ENCODE measurements at regions not wholly inside any gene's neighbourhood (a gene's known extent, or its start where the extent isn't known, plus 50 kb on each side); places are given as distances from the start of the nearest gene placed in this dataset.

DNA sequence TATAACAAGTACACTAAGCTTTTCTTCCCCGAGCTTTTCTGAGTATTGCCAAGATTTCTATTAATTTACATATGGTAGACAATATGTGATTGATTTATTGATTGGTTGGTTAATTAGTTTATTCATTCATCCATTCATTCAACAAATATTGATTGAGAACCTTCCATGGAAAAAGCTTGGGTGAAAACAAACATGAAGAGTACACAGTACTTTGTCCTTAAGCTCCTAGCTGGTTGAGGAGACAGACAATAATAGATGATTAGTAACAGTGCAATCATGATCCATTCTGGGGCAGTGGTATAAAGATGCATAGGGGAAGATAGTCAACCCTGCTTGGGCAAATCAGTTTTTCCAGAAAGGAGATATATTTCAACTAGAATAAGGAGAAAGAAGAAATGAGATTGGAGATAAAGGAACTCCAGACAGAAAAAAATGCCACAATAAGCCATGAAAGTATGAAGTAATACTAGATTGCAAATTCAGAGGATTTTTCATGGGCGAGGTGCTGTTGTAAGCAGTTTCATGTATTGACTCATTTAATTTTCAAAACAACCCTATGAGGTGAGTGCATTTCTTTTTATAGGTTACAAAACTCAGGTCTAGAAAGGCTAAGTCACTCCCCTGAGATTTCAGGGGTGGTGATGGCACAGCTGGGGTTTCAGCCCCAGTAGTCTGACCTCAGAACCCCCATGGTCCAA lies 129.5 kb downstream of the RND3 start:
- ChIA-PET POLR2A (interaction anchor here (0.6 kb wide), 1 partner anchor 234 kb away, joined by 3 read pairs; no protein-coding TSS in a partner anchor), CTCF (ENCODE audit: low intra/inter-chr PET ratio) (no interaction called here)
- no TSS peak for BruUV-seq (replicated peaks)
- H2AFZ ChIP-seq (ENCODE audit: low read depth, low read length) = no peak overlapping the region
- FAIRE-seq = no peak
- H3K9ac ChIP-seq (ENCODE audit: insufficient read depth in 1 of 2, low read depth in 2 of 2, low read length in 2 of 2) = no peak overlapping the region
- H3K9me1 ChIP-seq (ENCODE audit: control insufficient read depth, insufficient read depth, low read length) = no peaks in the 10 kb centered on the region
- no peak overlapping the region for H3K4me2 ChIP-seq (ENCODE audit: insufficient read depth, low read length)
- no peak for ATAC-seq
- H3K4me3 ChIP-seq = no peak overlapping the region
- no peaks in the 10 kb centered on the region for H3K9me3 ChIP-seq (replicated peaks; ENCODE audit: control insufficient read depth, insufficient read depth, low read depth, low read length)
- intact Hi-C loops (cut with micrococcal nuclease) = no loop called here
- H3K27me3 ChIP-seq (ENCODE audit: control insufficient read depth in 2 of 2, insufficient read depth in 2 of 2, low read length in 2 of 2) = no peaks in the 10 kb centered on the region
- no peaks in the 10 kb centered on the region for H3K79me2 ChIP-seq (ENCODE audit: control insufficient read depth, insufficient read depth, low read length)
- H3K27ac ChIP-seq (ENCODE audit: extremely low read depth, low read depth, low read length) = no peak overlapping the region
- no peak for DNase-seq (ENCODE audit: extremely low read depth in 1 of 4, low spot score in 3 of 4)
- TF ChIP-seq POU5F1 (IDR thresholded peaks at IDR 0.05; ENCODE audit: borderline replicate concordance, low read depth, low read length, partially characterized antibody) (no peak), ZNF445 (CRISPR knock-in tag; IDR thresholded peaks at IDR 0.05; ENCODE audit: low read depth) (no peak)
- TF ChIP-seq, protein P1, sequence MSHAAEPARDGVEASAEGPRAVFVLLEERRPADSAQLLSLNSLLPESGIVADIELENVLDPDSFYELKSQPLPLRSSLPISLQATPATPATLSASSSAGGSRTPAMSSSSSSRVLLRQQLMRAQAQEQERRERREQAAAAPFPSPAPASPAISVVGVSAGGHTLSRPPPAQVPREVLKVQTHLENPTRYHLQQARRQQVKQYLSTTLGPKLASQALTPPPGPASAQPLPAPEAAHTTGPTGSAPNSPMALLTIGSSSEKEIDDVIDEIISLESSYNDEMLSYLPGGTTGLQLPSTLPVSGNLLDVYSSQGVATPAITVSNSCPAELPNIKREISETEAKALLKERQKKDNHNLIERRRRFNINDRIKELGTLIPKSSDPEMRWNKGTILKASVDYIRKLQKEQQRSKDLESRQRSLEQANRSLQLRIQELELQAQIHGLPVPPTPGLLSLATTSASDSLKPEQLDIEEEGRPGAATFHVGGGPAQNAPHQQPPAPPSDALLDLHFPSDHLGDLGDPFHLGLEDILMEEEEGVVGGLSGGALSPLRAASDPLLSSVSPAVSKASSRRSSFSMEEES (CRISPR knock-in tag; IDR thresholded peaks at IDR 0.05) = no peak
- in situ Hi-C loops (cut with MboI) = no loop called here
- no peaks in the 10 kb centered on the region for H4K20me1 ChIP-seq (replicated peaks; ENCODE audit: control insufficient read depth, insufficient read depth, low read length)
- H3K36me3 ChIP-seq (ENCODE audit: control insufficient read depth, insufficient read depth, low read length) = no peaks in the 10 kb centered on the region
- no peaks in the 10 kb centered on the region for H3K4me1 ChIP-seq (replicated peaks in 1 of 2; ENCODE audit: control insufficient read depth in 2 of 2, insufficient read depth in 2 of 2, low read length in 2 of 2)
- 0% methylated on average over 2 of the region's 2 CpGs for WGBS (ENCODE audit: insufficient coverage, low coverage, missing lambda C conversion rate)

GRCh38 chr2:150355440-150355839 lies 132.0 kb downstream of the RND3 start:
- ATAC-seq = no peak
- H3K79me2 ChIP-seq (ENCODE audit: control insufficient read depth, insufficient read depth, low read length) = no peaks in the 10 kb centered on the region
- no peaks in the 10 kb centered on the region for H3K36me3 ChIP-seq (ENCODE audit: control insufficient read depth, insufficient read depth, low read length)
- WGBS (ENCODE audit: insufficient coverage, low coverage, missing lambda C conversion rate) = 0% methylated on average over 2 of the region's 2 CpGs
- H3K9me1 ChIP-seq (ENCODE audit: control insufficient read depth, insufficient read depth, low read length) = no peaks in the 10 kb centered on the region
- no peaks in the 10 kb centered on the region for H4K20me1 ChIP-seq (replicated peaks; ENCODE audit: control insufficient read depth, insufficient read depth, low read length)
- CTCF ChIA-PET (ENCODE audit: low intra/inter-chr PET ratio) = no interaction called here
- intact Hi-C loops (cut with micrococcal nuclease) = no loop called here
- H3K27me3 ChIP-seq (ENCODE audit: control insufficient read depth in 2 of 2, insufficient read depth in 2 of 2, low read length in 2 of 2) = no peaks in the 10 kb centered on the region
- POLR2A ChIA-PET = no interaction called here
- no TSS peak for BruUV-seq (replicated peaks)
- in situ Hi-C loops (cut with MboI) = no loop called here
- no peak overlapping the region for H3K9ac ChIP-seq (ENCODE audit: insufficient read depth in 1 of 2, low read depth in 2 of 2, low read length in 2 of 2)
- no peak overlapping the region for H3K4me2 ChIP-seq (ENCODE audit: insufficient read depth, low read length)
- FAIRE-seq = no peak
- H3K9me3 ChIP-seq (replicated peaks; ENCODE audit: control insufficient read depth, insufficient read depth, low read depth, low read length) = no peaks in the 10 kb centered on the region; the same call in 1 of the 2 replicates
- H3K4me1 ChIP-seq (replicated peaks in 1 of 2; ENCODE audit: control insufficient read depth in 2 of 2, insufficient read depth in 2 of 2, low read length in 2 of 2) = no peaks in the 10 kb centered on the region
- no peak for DNase-seq (ENCODE audit: extremely low read depth in 1 of 4, low spot score in 3 of 4)
- H2AFZ ChIP-seq (ENCODE audit: low read depth, low read length) = no peak overlapping the region
- H3K4me3 ChIP-seq = no peak overlapping the region
- H3K27ac ChIP-seq (ENCODE audit: extremely low read depth, low read depth, low read length) = no peak overlapping the region
- no peak for TF ChIP-seq PHB2 (IDR thresholded peaks at IDR 0.05; ENCODE audit: low read depth)
- TF ChIP-seq NFE2L1 (tag; IDR thresholded peaks at IDR 0.05; ENCODE audit: borderline replicate concordance, low read depth) = no peak
- TF ChIP-seq PHF20 (IDR thresholded peaks at IDR 0.05; ENCODE audit: partially characterized antibody) = no peak
- no peak for TF ChIP-seq CBFB (CRISPR knock-in tag; IDR thresholded peaks at IDR 0.05)
- TF ChIP-seq SLC30A9 (CRISPR knock-in tag; IDR thresholded peaks at IDR 0.05) = no peak
- no peak for TF ChIP-seq CC2D1A (IDR thresholded peaks at IDR 0.05)
- TF ChIP-seq CHD1 (IDR thresholded peaks at IDR 0.05; ENCODE audit: low read length) = no peak
- TF ChIP-seq CBX3 (IDR thresholded peaks at IDR 0.05; ENCODE audit: borderline replicate concordance in 1 of 2, low read length in 2 of 2) = no peak
- TF ChIP-seq CREB1 (IDR thresholded peaks at IDR 0.05) = no peak
- no peak for TF ChIP-seq CREB1 (CRISPR knock-in tag; IDR thresholded peaks at IDR 0.05)
- TF ChIP-seq PHF8 (IDR thresholded peaks at IDR 0.05; ENCODE audit: borderline replicate concordance, low read length) = no peak
- TF ChIP-seq NCOR1 (IDR thresholded peaks at IDR 0.05) = no peak
- no peak for TF ChIP-seq BCL6 (CRISPR knock-in tag; IDR thresholded peaks at IDR 0.05)
- TF ChIP-seq FOXP1 (CRISPR knock-in tag; IDR thresholded peaks at IDR 0.05) = no peak
- no peak for TF ChIP-seq WHSC1 (IDR thresholded peaks at IDR 0.05; ENCODE audit: low read length)

Measured in K562 (cell line).